Cardiac fibroblast (primary cell): ENCODE measurements at regions not wholly inside any gene's neighbourhood (a gene's known extent, or its start where the extent isn't known, plus 50 kb on each side); places are given as distances from the start of the nearest gene placed in this dataset.

ENCODE experiments used
- DNase-seq, 2 donors: peaks; one replicate each; pipeline versions ENCODE4 v3.0.0 to v3.0.0-alpha.2; 2010; ENCODE audit warnings: low read depth in 2 of 2
- H3K4me3 ChIP-seq, 2 donors: replicated peaks in 1 of 2; 1 replicate in 1 of 2; 2 replicates in 1 of 2; pipeline ENCODE4 v1.5.1; 2011; ENCODE audit warnings: low read depth in 2 of 2, low read length in 2 of 2, mild to moderate bottlenecking in 2 of 2, moderate library complexity in 1 of 2
- TF ChIP-seq, protein P1 (sequence below): IDR thresholded peaks from one replicate; pipeline ENCODE4 v1.5.1; 2011; ENCODE audit warnings: low read depth, mild to moderate bottlenecking, low read length, inconsistent platforms

DNA sequence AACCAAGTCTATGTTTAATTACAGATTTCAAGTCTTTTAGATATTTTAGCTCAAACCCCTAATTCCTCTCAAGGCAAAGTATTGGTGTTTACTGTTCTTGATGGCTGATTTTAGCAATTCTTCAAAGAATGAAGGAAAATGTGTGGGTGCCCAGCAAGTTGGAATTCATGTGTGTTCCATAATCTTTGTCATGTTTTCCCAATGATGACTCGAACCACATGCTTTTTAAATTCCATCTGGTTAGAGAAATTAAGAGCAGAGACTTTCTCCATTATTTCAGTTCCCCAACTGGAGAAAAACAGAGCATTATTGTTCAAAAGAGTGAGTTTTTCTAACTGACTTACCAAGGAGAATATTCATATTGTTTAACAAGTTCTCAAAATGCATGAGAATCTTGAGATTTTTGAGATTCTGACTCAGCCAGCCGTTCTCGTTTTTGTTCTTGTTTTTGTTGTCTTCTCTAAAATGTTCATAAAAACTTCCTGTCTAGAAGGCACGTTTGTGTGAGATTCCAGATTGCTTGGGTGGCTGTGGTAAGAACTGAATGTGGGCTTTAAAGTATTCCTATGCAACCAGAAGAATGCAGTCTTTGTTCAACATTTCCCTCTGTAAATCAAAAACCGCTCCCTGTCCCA lies 404.7 kb downstream of the IRS2 start:
- TF ChIP-seq, protein P1, sequence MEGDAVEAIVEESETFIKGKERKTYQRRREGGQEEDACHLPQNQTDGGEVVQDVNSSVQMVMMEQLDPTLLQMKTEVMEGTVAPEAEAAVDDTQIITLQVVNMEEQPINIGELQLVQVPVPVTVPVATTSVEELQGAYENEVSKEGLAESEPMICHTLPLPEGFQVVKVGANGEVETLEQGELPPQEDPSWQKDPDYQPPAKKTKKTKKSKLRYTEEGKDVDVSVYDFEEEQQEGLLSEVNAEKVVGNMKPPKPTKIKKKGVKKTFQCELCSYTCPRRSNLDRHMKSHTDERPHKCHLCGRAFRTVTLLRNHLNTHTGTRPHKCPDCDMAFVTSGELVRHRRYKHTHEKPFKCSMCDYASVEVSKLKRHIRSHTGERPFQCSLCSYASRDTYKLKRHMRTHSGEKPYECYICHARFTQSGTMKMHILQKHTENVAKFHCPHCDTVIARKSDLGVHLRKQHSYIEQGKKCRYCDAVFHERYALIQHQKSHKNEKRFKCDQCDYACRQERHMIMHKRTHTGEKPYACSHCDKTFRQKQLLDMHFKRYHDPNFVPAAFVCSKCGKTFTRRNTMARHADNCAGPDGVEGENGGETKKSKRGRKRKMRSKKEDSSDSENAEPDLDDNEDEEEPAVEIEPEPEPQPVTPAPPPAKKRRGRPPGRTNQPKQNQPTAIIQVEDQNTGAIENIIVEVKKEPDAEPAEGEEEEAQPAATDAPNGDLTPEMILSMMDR, result no peak
- H3K4me3 ChIP-seq, result no peak overlapping the region
- DNase-seq, result peak; percentile 55 to 90

DNA sequence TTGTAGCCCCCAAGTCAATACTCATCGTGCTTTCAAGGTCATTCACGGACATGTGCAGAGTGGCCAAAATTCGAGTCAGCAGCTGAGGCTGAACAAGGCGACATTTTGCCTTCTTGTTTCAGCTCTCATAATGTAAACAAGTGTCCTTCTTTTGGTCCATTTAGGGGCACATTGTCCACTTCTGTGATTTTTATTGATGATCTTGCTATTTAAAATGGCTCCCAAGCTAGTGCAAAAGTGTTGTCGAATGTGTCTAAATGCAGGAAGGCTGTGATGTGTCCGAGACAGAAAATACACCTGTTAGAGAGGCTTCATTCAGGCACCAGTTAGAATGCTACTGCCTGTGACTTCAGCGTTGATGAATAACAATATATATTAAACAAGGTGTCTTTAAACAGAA lies 405.9 kb downstream of the IRS2 start:
- H3K4me3 ChIP-seq, result no peak overlapping the region
- TF ChIP-seq, protein P1, result no peak
- no peak for DNase-seq

DNA sequence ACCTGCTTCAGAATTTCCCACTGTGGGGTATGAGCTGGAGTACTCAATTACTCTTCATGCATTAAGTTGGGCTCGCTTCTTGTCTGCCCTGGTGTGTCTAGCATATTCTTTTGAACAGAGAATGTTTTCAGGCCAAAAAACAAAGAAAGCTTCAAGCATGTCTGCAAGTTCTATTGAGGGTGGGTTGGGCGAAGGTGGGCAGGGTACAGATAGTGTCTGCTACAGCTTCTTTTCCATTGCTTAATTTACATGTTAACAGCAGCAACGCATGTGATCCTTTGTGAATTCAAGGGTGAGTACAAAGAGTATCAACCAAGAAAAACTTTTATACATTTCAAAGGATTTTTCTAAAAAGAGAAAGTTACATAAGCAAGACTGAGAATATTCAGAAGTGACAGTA lies 406.5 kb downstream of the IRS2 start:
- no peak for DNase-seq
- TF ChIP-seq, protein P1, result no peak
- H3K4me3 ChIP-seq, result no peak overlapping the region

- no peak for DNase-seq
- TF ChIP-seq, protein P1, result no peak
- H3K4me3 ChIP-seq, result no peak overlapping the region
Observed at GRCh38 chr13:109376936-109377335, 409.4 kb downstream of the IRS2 start.

- TF ChIP-seq, protein P1, result no peak
- no peak for DNase-seq
- no peak overlapping the region for H3K4me3 ChIP-seq
Observed at GRCh38 chr13:109374609-109375200, 411.7 kb downstream of the IRS2 start.

DNA sequence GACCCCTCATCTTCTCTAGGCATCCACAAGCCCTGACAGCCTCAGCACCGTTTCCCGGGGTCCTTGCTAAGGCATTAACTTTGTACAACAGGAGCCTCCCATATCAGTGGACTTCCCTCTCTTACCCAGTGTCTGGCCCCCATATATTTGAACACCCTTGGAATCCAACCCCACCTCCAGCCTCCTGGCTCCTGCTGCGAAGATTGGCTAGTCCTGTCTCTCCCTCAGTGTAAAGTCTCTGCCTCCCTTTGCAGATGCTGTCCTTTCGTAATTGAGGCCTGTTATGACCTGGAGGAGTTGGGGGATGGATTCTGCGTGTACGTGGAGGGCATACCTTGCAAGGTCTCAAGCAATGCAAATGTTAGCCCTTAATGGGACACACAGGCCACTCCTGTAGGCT lies 413.7 kb downstream of the IRS2 start:
- TF ChIP-seq, protein P1, result no peak
- no peak overlapping the region for H3K4me3 ChIP-seq
- no peak for DNase-seq
